HS-27A (cell line): ENCODE measurements at regions not wholly inside any gene's neighbourhood (a gene's known extent, or its start where the extent isn't known, plus 50 kb on each side); places are given as distances from the start of the nearest gene placed in this dataset.

ENCODE experiments used
- DNase-seq: peaks from one replicate; pipeline ENCODE4 v3.0.0-alpha.2; 2012; ENCODE audit warnings: low read depth, missing footprints

DNA sequence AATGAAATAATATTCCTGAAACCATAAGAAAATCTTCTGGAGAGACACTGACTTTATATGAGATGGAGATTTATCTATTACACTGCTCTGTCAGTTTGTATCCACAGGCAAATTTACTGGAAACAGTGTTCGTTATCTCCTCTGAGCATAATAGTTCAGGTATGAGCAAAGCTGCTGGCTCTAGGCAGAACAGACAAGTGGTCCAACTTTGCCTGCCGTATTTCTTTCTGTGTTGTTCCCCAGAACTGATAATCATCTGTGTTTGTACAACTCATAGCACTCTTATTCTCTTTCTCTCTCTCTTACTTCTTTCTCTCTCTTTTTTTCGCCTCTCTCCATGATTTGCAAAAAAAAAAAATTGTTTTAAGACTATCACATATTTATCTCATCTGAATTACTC is 623.8 kb upstream of the CHORDC1 start:
- no peak for DNase-seq

DNA sequence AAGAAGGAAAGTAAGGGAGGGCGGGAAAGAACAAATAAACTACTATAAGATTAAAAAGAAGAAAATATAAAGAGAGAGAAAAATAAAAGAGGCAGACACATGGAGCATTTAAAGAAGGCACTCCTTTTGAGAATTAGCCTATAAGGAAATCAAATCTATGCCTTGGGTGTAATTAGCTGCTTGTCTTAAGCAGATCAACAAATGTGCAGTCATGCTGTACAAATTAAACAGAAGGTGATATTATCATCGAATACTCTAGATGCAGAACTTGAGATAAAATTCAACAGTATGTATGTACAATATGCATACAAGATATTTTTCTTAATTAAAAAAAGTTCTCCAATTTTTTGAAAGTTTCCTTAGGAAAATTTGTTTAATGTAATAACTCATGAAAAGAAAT is 623.0 kb upstream of the CHORDC1 start:
- no peak for DNase-seq

DNA sequence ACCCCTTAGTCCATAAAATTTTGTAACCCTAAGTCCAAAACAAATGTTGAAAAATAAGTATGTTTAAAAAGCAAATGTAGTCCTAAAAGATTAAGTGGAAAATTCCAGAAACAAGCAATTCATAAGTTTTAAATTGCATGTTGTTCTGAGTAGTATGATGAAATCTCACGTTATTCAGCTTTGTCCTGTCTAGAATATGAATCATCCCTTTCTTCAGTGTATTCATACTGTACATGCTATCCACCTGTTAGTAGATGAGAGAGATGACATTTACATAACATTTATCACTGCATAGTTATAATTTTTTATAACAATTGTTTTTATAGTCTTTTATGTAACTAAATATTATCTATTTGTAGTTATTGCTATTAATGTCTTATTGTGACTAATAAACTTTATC is 622.3 kb upstream of the CHORDC1 start:
- DNase-seq = no peak

DNA sequence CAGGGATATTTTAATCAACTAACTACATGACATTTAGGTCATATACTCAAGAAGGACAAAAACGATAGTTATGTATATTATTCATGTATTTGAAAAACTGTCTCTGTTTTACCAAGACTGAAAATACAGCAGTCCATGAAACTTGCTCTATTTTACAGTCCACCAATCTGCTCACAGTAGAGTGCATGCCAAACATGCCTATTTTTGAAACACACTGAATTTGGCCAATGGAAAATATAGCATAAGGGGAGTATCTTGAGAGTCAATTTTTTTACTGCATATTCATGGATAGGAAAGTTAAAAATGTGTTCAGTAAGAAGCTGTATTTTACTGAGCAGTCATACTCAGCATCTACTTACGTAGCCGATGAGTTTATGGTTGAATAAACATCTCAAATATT is 621.2 kb upstream of the CHORDC1 start:
- no peak for DNase-seq

DNA sequence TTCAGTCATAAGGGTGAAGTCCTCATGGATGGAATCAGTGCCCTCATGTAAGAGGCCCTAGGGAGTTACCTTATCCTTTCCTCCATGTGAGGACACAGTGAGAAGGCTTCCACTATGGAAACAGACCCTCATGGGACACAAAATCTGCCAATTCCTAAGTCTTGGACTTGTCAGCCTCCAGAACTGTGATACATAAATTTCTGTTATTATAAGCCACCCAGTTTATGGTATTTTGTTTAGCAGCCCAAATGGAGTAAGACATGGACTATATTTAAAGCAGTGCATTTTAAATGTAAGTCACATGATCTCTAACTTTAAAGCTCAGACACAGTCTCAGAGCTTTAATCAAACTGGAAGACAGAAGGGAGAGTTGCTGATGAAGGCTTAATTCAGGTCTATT is 619.8 kb upstream of the CHORDC1 start:
- no peak for DNase-seq

DNA sequence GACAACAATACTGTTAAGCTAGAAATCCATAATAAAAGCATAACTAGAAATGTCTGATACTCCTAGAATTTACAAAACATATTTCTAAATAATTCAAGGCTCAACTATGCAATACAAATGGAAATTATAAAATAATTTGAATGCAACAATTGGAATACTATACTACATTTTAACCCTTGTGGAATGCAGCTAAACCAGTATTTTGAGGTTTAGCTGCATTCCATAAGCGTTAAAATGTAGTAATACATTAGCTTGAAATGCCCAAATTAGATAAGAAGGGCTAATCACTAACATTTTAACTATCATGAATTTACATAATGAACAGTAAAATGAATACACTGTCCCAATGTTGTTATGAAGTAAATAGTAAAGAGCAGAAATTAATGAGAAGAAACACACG is 617.2 kb upstream of the CHORDC1 start:
- no peak for DNase-seq

DNA sequence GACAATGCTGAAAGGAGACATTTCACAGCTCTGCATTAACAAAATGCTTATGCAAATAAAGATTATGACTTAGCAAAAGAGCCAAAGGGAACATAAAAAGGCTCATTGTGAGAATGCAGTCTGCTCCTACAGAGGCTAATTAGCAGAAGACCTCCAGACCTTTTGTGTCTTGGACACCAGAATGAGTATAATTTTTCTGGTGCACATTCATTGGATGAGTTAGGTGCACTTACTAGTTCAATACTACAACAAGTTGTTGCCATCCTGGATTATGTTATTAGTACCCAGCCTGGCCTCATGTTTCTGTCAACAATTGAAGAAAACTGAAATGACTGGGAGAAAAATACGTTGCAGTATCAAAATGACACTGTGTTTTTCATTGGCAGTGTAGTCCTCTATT is 613.2 kb upstream of the CHORDC1 start:
- DNase-seq = no peak

DNA sequence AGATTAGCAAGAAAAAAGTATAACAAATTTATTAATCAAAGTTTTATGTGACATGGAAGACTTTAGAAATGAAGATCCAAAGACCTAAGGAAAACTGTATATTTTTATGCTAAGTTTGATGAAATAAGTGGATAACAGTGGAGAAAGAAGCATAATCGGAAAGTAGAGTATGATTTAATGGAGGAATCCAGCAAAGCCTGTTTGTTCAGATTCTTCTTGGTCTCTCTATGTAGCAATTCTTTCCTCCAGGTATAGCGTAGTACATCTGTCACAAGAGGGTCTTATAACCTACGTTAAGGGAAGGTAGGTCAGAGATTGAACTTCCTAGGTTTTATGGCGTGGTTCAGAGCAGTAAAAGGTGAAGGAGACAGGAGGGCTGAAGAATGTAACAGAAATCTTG is 600.6 kb upstream of the CHORDC1 start:
- DNase-seq = no peak

DNA sequence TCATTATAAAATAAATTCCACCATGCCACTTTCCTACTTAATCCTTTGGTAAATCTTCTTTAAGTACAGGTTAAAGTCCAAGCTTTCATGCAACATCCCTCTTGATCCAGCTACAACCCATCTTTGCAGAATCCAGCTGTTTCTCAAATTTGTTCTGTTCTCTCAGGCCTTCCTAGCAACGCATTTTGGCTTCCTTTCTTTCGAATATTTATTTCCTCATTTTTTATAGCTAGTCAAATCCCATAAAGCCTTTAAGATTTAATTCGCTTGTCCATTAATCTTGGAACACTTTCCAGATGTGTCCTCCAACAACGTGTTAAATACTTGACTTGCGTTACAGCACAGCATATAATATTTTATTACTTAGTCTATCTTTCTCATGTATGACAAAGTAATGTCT is 600.1 kb upstream of the CHORDC1 start:
- no peak for DNase-seq

DNA sequence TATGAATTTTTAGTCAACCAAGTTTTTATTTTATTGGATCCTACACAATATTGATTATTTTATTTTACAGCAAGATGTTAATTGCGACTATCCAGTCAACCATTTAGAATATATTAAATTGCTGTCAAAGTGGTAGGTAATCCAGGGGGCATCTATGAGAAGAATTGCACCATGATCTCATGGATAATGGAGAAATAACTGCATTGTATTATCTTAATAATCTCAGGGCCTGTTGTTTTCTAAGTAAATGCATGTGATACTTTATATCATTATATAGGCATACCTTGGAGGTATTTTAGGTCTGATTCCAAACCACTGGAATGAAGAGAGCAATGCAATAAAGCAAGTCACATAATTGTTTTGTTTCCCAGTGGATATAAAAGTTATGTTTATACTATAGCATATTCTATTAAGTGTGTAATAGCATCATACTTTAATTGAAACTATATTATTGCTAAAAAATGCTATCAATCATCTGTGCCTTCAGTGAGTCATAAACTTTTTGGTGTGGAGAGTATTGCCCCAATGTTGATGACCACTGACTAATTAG is 595.4 kb upstream of the CHORDC1 start:
- DNase-seq = no peak

DNA sequence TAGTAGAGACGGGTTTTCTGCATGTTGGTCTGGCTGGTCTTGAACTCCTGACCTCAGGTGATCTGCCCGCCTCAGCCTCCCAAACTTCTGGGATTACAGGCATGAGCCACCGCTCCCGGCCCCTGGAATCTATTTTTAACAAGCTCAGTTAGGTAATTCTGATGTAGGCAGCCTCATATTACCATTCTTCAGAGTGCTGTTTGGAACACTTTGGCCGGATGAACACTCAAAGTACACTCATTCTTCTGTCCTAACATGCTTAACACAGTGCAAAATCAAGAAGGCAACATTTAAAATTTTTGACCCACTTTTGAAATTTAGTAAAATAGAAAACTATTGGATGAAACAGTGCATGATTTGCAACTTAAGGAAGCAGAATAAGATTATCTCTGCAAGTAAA is 586.7 kb upstream of the CHORDC1 start:
- DNase-seq = no peak

DNA sequence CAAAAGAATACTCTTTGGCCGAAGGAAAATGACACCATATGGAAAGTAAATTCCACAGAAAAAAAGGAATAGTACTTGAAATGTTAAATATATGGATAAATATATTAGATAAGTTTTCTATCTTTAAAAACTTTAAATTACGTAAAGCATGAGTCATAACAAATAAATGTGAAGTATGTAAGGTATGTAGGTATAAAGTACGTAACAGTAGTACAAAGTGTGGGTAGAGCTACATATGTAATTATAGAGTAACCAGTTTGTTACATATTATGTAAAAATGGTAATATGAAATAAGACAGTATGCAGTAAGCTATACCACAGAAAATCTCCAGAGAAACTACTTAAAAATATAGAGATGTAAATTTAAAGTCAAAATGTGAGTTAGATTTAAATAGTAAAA is 582.3 kb upstream of the CHORDC1 start:
- DNase-seq = no peak

DNA sequence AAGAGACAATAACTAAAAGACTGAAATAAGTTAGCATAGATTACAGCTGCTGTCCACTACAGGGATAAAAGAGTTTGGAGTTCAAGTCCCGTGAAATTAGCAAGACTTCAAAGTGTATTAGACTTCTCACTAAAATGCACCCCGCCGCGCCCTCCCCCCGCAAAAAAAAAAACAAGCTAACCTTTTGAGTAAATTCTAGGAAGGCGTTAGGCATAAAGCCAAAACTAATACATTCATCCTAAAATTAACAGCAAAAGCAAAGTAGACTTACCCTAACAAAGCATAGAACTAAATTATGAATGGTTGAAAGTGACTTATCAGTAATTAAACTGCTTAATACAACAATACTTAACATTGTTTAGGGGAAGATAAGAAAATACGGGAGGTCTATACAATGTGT is 581.0 kb upstream of the CHORDC1 start:
- DNase-seq = no peak

DNA sequence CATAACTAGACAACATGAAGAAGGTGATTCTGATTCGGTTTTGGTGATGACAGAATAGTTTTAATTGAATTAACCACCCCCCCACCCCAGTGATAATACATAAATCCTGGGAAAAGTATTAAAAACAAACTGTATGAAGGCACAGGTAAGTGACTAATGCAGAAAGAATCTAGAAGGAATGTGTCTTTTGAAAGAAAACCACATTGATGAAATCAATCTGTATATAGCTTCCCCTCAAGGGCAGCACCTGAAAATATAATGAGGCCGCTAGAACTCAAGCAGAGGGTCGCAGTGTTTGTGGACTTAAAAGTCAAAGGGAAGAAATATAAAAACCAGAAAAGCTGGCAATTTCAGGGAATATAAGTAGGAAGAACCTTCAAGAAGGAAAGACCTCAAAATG is 580.5 kb upstream of the CHORDC1 start:
- no peak for DNase-seq

DNA sequence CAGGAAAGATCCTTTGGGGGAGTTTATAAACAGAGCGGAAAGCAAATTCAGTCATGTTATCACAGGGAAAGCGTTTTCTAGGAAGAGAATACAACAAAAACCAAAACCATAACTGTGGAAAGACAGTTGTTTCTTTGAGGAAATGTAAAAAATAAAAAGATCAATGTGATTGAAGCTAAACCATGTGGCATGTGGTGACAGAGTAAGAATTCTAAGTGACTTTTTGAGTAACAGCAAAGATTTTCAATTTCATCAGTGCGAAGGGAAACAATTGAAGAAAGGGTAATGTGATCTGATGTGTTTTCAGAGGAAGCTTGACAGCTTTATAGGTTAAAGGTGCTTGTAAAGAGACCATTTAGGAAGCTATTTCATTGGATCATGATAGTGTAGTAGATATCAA is 575.9 kb upstream of the CHORDC1 start:
- no peak for DNase-seq

DNA sequence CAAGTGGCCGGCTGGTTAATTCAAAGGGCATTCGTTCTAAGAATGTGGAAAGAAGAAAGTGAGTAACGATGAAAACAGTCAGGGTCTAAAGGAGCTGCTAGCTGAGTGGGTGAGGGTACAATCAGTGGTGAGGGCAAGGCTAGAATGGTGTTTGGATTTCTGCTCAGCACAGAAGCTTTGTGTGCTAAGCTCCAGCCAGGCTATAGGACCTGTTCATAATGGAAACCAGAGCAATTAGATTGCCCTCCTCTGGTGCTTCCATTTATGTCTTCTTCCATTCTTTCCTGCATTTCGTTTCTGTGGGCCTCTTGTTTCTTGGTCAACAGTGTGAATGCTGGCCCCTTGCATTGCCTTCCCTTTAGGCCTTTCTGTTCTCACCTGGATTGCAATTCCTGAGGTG is 572.9 kb upstream of the CHORDC1 start:
- no peak for DNase-seq

DNA sequence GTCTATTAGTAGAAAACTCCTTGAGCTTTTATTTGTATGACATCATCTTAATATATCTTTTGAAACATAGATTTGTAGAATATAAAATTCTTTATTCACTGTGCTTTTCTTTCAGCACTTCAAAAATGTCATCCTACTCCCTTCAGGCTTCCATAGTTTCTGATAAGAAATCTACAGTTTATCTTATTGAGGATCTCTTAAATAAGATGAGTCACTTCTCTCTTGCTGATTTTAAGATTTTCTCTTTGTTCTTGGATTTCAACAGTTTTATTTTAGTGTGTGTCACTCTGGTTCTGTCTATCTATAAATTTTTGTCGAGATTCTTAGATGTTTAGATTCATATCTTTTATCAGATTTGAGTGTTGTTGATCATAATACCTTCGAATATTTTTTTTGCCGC is 566.1 kb upstream of the CHORDC1 start:
- no peak for DNase-seq

DNA sequence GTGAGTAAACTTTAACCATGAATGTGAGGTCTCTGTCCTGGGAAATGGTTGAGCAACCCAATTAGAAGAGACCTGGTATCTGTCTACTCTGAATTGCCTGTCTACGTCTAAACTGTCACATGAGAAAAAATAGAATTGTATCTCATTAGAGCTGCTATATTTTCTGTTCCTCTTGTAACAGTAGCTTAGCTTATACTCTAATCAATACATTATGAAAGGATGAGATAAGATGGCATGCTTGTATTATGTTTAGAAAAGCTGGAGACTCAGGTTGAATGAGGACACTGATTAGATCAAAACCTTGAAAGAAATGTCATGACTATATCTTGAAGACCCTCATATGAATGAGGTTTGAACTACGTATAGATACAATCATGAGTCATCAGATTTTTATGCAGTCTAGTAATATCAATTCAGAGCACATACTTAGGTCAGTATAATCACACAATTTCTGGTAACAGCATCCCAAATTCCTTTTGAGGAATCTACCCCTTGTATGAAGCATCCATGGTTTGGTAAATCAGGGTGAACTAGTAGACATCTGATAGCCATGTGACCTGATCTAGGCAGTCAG is 561.5 kb upstream of the CHORDC1 start:
- no peak for DNase-seq

DNA sequence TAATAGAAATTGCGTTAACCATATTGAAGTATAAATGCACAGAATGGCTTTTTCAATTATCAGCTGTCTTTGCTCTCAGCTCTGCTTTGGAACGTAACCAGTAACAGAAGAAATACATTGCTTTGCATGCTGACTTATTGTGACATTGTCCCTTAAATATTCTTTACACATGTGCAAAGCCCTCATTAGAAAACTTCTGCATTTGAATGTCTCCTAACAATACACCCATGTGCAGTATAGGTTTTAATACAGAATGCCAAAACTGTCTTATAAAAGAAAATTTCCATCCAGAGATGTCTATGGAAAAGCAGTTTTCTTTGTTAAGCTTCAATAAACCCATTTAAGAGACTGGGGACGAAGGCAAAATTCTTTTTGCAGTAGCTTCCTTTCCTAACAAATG is 560.3 kb upstream of the CHORDC1 start:
- no peak for DNase-seq

DNA sequence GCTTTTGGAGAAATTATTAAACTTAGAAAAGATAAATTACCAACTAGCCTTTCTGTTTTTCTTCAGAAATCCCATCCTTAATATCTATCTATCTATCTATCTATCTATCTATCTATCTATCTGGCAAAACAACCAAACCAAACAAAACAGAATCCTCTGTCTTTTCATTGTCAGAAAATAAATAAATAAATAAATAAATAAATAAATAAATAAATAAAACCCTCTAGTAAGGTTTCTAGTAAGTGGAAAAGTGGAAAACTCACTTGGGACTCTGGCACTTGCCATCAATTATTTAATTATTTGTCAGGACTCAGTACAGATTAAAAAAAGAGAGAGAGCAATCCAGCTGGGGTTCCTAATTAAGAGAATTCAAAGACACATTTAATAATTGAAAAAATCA is 556.2 kb upstream of the CHORDC1 start:
- no peak for DNase-seq

DNA sequence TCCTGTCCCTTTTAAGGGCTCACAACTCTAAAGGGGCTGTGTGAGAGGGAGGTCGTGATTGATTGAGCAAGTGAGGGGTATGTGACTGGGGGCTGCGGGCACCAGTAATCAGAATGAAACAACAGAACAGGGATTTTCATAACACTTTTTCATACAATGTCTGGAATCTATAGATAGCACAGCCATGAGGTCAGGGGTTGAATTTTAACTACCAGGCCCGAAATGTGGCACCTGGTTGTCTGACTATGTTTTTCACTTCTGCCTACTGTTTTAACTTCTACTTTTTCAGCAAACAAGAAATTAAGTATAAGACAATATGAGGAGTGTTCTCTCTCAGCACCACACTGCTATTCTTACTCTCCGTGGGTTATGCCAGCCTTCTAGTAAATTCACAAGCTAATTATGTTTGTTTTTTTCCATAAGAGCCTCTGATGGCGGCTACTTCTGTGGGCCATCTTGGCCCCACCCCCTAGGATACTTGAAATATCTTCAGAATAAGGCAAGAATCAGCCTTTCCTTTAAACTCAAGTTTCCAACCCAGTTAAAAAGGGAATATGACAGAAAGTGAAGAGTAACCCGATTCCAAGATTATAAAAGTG is 552.8 kb upstream of the CHORDC1 start:
- DNase-seq = no peak

DNA sequence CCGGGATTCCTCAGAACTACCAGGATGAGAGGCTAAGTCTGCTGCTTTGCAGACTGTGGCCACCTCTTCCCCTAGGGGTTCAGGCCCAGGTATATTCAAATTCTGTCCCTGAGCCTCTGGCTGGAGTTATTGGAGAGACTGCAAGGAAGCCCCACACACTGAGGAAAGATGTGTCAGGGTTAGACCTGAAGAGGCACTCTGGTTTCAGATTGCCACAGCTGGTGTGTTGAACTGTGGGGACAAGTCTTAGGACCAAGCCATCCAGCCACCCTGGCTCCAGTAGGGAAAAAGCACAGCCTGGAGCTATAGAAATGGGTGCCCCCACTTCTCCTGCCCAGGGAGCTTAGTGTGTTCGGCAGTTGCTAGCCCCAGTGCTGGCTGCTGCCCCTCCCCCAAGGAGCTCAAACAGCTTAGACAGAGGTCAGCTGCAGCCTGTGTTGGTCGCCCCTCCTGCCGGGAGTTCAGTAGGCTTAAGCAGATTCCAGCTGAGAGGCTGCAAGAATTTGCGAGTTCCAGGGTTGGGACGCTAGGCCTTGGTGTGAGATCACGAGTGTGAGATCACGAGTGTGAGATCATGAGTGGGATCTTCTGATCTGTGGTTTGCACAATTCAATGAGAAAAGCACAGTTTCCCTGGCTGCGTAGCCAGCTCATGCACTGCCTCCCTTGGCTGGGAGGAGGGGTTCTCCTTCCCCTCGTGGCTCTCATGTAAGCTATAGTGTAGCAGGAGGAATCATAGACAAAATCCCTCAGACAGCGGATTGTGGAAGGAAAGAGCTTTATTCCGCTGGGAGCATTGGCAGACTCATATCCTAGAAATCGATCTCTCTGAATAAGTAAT is 552.1 kb upstream of the CHORDC1 start:
- DNase-seq = no peak

DNA sequence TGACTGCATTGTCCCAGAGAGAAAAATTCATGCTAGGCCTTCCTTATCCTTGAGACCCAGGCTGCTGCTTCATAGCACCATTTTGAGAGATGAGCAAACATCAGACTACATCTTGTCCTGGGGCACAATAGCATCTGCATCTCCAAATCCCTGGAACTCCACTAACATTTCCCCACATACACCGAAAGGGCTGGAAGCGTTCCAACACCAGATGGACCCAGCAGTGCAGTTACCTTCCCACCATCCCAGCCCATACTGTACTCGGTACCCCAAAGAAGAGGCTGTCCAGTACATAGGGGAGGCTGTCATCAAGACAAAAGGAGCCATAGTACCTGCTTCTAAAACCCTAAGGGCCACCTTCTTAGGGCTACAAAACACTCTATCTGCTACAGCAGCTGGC is 547.2 kb upstream of the CHORDC1 start:
- DNase-seq = no peak
